GM18861 (cell line): ENCODE measurements at regions not wholly inside any gene's neighbourhood (a gene's known extent, or its start where the extent isn't known, plus 50 kb on each side); places are given as distances from the start of the nearest gene placed in this dataset.

ENCODE experiments used
- ATAC-seq: cut with Tn5 transposase; IDR thresholded peaks from one replicate; pipeline ENCODE4 v1.9.1; 2021; ENCODE audit not compliant: unreplicated experiment

DNA sequence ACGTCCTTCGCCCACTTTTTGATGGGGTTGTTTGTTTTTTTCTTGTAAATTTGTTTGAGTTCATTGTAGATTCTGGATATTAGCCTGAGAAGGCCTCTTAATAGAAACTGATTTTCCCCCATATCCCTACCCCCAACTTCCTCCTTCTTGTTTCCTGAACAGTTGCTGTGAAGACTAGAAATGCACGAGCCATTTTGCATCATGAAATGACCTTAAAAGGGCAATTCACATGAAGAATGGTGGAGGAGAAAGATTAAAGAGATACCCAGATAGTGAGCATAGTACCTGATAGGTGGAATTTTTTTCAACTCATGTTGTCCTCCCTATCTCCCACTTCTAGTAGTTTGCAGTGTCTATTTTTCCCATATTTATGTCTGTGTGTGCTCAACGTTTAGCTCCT lies 55.2 kb upstream of the KCNH8 start:
- ATAC-seq: no peak

DNA sequence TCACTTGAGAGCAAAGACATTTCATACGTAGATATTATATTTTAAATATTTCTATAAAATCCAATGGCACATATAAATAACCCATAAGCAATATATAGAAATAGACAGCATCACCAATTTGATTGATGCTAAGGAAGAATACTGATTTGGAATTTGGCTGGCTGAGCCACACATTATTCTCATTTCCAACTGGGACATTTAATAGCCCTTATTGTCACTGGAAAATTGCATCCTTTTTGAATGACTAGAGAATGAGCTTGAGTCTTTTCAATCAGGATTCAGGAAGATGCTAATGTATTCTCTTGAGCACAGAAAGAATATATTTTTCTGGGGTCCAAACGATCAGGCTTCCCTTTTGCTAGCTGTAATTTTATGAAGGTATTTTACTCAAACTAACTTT lies 70.9 kb upstream of the KCNH8 start:
- ATAC-seq: no peak

DNA sequence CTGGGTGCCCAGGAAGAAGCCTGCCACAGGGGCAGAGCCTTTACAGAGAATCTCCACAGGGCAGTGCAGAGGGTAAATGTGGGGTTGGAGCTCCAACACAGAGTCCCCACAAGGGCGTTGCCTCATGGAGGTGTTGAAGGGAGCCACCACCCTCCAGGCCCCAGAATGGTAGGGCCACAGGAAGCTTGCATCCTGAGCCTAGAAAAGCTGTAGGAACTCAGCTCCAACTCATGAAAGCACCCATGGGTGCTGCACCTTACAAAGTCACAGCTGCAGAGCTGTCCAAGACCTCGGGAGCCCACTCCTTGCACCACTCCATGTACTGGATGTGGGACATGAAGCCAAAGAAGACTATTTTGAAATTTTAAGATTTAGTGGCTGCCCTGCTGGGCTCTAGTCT lies 73.3 kb upstream of the KCNH8 start:
- ATAC-seq: no peak

DNA sequence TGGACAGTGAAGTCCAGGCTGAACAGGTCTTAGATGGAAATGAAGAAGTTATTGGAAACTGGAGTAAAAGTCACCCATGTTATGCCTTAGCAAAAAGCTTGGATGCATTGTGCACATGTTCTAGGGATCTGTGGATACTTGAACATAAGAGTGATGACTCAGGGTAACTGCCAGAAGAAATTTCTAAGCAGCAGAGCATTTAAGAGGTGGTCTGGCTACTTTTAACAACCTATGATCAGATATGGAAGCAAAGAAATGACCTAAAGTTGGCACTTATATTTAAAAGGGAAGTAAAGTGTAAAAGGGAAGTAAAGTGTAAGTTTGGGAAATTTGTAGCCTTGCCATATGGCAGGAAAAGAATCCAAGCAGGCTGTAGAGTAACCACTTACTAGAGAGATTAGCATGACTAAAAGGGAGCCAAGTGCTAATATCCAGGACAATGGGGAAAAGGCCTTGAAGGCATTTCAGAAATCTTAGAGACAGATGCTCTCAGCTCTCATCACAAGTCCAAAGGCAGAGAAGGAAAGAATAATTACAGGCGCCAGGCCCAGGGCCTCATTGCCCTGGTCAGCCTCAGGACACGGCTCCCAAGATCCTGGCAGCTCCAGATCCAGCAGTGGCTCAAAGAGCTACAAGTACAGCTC lies 73.9 kb upstream of the KCNH8 start:
- ATAC-seq: no peak

DNA sequence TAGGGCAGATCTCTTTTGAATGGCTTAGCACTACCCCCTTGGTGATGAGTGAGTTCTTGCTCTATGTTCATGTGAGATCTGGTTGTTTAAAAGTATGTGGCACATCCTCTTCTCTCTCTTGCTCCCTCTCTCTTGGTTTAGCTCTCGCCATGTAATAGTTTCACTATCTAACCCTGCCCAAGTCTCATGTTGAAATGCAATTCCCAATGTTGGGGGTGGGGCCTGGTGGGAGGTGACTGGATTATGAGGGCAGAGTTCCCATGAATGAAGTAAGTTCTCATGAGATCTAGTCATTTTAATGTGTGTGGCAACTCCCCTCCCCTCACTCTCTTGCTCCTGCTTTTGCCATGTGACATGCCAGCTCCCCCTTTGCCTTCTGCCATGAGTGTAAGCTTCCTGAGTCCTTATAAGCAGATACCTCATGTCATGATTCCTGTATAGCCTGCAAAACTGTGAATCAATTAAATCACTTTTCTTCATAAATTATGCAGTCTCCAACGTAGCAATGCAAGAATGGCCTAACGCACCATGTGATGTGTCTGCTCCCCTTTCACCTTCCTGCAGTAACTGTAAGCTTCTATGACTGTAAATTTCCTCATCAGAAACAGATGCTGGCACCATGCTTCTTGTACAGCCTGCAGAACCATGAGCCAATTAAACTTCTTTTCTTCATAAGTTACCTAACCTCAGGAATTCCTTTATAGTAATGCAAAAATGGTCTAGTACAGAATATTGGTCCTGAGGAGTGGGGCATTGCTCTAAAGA lies 74.8 kb upstream of the KCNH8 start:
- ATAC-seq: no peak

DNA sequence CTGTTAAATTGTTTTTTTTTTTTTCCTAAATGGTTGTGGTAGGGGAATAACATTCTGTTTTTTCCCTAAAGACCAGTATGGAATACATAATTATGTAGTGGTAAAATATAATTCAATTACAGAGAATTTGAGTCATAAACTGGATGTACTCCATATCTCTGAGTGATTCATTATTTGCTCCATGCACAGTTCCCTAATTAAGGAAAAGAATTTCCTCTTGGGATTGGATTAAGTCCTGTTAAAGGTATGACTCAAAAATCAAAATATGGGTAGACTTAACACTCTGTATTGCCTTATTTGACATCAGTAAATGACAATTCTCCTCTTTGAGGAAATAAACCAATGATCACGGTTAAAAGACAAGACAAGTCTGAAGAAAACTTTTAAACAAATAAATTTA lies 78.0 kb upstream of the KCNH8 start:
- ATAC-seq: no peak

DNA sequence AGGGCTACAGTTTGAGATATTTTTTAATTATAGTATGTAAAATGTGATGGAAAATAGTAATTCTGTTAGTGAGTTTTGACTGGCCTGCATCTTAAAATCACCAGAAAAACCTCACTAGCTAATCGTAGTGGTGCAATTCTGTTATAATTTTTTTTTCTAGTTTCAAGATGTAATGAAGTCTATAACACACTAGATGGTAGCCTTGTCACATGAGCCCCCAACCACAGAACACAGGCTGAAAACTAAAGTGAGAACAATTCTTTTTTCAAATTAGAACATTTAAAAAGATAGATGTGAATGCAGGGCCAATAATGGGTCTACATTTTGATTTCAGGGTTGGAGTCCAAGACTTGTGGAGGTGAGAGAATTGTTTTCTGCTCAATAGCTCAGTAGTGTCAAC lies 83.3 kb upstream of the KCNH8 start:
- ATAC-seq: no peak

DNA sequence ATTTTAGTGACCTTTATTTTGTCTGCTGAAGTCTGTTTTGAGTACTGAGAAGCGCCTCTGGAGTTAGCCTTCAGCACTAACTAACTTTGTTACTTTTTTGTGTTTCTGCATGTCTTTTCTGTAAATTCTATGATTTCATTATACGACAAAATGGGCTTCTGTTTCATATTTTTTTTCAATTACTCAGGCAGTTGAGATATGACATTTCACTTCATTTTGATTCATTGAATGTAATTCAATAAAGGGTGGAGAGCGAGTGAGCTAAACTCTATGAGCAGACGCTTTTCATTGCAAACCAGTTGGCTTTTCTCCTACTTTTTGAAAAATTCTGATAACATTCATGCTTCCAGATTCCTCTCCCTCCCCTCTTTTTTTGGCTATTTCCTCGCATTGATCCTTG lies 84.4 kb upstream of the KCNH8 start:
- no peak for ATAC-seq

DNA sequence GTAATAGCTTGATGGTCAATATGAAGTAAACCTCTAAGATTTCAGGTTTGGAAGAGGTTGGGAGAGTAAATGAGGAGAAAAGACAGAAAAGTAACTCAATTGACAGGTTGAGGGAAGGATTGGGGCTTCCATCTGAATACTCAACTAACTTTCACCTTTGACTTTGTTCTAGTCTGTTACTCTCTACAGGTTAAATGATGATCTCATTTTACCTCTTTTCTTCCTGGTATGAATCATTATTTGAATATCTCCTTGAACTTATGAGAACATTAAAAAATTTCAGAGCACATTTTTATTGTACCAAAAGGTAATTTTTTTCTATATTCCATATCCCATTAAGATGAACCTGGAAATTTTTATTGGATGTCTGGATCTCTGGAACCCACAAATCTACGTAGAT lies 87.9 kb upstream of the KCNH8 start:
- ATAC-seq: no peak

DNA sequence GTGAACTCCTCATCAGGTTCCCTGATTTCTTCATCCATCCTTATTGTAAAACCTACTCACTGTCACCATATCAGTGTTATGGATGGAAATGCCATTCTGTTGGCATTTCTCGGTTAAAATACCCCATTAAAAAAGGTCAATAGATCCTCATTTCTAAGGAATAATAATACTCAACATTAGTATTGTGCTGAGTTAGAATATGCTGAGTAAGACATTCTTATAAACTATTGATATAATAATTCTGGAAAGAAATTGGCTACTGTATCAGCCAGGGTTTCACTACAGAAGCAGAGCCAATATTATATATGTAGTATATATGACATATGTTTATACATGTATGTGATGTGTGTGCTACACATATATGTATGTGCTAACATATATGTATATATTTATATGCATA lies 95.4 kb upstream of the KCNH8 start:
- ATAC-seq: no peak

DNA sequence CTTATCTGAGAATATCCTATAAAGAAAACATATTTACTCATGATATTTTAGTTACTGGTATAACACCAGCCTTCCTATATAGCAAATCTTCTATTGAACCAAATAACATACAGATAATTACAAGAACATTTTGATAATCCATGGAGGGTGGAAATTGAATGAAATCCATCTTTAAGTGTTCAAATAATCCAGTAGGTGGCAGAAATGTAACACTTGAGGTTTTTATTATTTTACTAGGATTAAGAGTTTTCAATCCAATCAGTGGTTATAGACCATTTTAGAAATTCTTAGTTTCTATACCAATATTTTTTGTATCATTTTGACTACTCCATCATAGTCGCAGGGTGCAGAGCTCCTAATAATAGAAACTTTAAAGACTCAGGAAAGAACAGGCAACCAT lies 101.9 kb upstream of the KCNH8 start:
- ATAC-seq: no peak

DNA sequence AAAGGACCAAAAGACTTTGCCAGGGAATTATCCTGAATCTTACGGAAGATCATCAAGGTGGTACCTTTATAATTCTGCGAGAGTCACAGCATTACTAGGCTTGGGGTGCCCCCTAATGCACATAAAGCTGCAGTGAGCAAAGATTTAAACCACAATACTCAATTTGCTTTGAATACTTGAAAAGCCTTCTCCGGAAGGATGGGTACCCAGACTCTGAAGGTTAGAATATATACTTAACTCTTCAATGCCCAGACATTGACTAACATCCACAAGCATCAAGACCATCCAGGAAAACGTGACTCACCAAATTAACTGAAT lies 117.8 kb upstream of the KCNH8 start:
- no peak for ATAC-seq

DNA sequence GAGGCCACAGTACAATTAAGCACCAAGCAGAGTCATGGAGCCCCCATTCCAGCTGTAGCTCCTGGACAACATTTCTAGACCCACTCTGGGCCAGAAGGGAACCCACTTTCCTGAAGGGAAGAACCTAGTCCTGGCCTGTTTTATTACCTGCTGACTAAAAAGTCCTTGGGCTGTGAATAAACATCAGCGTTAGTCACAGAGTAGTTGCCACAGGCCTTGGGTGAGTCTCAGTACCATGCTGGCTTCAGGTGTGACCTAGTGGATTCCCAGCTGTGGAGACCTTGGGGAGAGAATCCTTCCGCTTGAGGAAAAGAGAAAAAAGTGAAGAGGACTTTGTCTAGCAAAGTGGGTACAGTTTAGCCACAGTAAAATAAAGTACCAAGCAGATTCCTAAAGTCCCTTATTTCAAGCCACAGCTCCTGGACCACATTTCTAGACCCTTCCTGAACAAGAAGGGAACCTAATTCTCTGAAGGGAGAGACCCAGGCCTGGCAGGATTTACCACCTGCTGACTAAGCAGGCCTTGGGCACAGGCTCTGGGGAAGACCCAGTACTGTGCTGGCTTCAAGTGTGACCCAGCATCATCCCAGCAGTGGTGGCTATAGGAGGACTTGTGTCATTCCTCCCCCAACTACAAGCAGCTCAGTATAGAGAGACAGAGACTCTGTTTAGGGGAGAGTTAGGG lies 118.3 kb upstream of the KCNH8 start:
- ATAC-seq: no peak

DNA sequence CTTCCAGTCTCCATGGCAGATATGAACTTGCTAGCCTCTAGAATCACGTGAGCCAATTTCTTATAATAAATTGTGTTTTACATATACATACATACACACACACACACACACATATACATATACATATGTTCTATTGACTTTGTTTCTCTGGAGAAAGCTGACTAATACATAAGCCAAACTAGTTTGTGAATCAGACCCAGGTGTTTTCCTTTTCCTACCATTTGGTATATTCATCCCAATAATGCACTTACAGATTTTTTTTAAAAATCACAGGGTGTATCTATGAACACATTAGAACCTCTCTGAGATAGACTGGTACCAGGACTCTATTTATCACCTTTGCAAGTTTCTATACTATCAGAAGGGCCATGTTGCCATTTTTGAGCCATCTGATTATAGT lies 122.9 kb upstream of the KCNH8 start:
- ATAC-seq: no peak

DNA sequence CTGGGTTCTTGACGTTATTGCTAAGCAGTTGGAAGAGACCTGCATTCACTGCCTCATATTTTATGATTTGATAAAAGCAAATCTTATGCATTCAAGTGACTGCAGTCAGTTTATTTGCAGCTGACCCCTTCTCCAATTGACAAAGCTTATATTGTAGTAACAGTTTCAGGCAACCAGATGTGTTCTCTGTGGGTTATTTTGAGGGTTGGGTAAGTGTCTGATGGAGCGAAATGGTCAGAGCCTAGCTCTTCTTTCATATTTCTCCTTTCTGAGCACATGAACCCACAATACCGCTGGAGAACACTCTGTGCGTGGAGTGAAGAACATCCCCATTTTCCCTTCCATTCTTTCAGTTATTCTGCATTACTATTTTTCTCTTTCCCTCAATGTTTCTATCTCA lies 125.8 kb upstream of the KCNH8 start:
- no peak for ATAC-seq

DNA sequence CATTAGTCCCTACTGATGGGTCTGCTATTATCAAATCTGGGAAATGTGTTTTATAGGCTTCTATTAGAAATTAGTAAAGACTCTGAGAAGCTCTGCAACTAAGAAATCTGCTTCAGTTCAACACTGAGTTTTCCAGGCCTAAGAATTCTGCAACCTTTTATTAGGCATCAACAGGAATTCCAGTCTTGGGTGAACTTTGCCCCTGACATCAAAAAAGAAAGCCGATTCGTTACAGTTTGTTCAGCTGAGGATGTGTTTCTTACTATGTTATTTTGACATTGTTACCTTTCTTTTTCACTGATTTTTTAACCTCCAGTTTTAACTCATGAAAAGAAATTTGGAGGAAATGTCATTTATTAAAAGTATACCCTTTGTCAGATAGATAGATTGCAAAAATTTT lies 131.5 kb upstream of the KCNH8 start:
- ATAC-seq: no peak

DNA sequence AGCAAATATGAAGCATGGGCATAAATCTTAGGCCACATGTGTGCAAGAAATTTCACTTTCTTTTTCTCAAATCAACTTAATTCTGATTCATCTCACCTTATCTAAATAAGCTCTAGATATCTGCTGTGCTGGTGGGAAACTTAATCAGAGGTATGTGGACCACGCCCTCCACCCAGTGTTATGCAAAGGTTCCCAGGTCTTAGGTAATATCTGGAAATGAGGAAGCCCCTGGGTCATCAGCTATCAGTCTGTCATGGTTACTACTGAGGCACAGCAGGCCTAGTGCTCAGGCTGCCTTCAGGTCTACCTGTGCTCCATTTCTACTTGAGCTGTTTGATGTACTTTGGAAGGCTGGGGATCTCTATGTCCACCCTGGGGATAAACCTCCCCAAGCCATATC lies 134.4 kb upstream of the KCNH8 start:
- no peak for ATAC-seq

DNA sequence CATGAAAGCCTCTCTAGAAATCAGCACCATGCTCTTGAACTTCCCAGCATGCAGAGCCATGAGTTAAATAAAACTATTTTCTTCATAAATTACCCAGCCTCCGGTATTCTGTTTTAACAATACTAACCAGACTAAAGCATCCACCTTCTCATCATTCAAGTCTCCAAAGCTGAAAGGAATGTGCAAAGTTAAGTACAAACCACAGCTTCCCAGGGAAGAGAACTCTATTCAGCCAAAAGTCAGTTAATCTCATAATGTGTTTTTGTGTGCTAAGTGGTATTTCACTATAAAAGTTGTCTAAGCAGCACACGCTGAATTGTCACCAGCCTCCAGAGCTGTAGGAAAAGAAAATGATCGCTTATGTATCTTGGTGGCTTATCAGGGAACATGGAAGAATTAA lies 135.5 kb upstream of the KCNH8 start:
- ATAC-seq: no peak

DNA sequence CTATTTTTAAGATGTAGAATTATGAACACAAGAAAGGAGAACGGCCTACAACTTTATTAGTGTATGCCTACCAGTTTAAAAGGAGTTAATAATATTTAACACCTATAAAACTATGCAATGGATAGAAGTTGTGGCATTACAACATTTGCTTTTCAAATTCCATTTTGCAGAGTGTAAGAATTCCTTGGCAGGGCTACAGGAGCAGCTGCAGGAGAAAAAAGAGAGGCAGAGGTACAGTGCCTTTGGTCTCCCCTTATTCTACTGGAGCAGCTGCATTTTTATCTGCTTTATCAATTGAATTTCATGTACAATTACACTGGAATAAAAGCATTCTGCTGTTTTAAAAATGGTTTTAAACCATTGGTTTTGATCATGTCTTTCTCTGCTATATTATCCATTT lies 145.7 kb upstream of the KCNH8 start:
- ATAC-seq: no peak

DNA sequence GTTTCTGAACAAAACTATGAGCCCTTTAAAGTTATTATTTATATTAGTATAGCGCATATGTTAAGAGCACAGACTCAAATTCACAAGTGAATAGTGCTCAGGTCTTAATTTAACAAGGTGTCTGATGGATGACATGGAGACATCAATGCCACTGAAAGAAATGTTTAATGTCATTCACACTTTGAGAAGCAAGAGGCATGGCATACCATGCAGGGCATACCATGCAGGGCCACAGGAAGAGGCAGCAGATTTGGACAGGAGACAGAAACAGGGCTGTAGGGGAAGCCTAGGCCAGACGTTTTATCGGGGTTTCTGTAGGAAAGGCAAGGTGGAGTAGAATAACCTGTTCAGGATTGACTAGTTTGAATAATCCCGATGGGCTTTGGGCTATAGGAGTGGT lies 150.2 kb upstream of the KCNH8 start:
- ATAC-seq: no peak

DNA sequence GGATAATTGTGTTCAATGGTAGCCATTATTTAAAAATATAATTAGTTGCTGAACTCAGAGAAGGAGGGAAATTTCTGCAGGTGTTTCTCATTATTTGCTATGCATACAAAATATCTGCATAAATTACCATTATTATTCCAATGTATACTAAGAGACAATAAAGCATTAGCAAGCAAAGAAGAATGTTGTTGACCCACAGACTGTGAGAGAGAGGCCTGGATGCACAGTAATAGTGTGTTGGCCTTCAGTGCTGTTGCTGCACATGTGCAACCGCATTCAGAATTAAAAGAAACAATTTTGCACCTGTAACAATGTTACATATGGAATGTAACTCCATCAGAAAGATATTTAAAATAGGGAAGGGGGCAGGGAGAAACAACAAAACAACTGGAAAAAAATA lies 155.6 kb upstream of the KCNH8 start:
- ATAC-seq: no peak

DNA sequence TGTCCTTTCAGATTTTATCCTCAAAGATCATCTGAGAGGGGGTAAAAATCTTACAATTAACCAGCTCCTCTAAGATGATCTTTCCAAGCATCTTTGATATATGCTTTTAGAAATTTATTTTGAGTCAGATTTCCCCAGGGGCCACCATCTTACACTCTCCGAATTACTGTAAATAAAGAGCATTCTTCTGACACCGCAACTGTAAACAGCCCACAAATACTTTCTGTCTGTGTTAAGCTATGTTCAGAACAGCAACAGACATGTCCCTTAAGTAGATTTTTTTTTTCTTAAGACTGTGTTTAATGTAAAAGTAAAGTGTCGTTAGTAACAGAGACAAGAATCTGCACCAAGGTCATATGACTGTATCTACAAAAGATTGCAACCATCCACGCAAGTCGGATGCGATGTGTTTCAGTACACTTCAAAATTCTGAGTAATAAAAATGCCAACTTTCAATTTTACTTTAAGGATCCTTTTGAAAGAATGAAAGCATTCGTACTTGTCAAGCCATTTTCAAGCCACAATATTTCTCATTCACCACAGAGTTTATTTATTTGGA lies 159.0 kb upstream of the KCNH8 start:
- ATAC-seq: no peak
